Islet precursor cell (in vitro differentiated cells): ENCODE measurements at regions not wholly inside any gene's neighbourhood (a gene's known extent, or its start where the extent isn't known, plus 50 kb on each side); places are given as distances from the start of the nearest gene placed in this dataset.

Experiments
- DNase-seq: peaks from one replicate; pipeline ENCODE4 v3.0.0-alpha.2; 2018

- DNase-seq: no peak
Measured at GRCh38 chr22:46092011-46092410, 58.3 kb upstream of the PPARA start.

- DNase-seq: no peak
Measured at GRCh38 chr22:46092670-46093410, 57.5 kb upstream of the PPARA start.

- DNase-seq: no peak
Measured at GRCh38 chr22:46093796-46094195, 56.5 kb upstream of the PPARA start.

- DNase-seq: no peak
Measured at GRCh38 chr22:46094676-46095075, 55.6 kb upstream of the PPARA start.

- DNase-seq: no peak
Measured at GRCh38 chr22:46096051-46096450, 54.3 kb upstream of the PPARA start.

GRCh38 chr22:46096706-46097230, 53.6 kb upstream of the PPARA start:
- DNase-seq: no peak

- no peak for DNase-seq
Measured at GRCh38 chr22:46097268-46097900, 52.9 kb upstream of the PPARA start.

GRCh38 chr22:46098525-46099475, 51.5 kb upstream of the PPARA start:
- DNase-seq: no peak

- no peak for DNase-seq
Measured at GRCh38 chr22:46099740-46100139, 50.6 kb upstream of the PPARA start.

GRCh38 chr22:46100401-46101105, 49.8 kb upstream of the PPARA start:
- DNase-seq: no peak
